ENCODE measurements at regions not wholly inside any gene's neighbourhood (a gene's known extent, or its start where the extent isn't known, plus 50 kb on each side); places are given as distances from the start of the nearest gene placed in this dataset.

GRCh38 chr10:64771253-64772050 is 1250.3 kb downstream of the REEP3 start (continued):
- TF ChIP-seq, protein P1, sequence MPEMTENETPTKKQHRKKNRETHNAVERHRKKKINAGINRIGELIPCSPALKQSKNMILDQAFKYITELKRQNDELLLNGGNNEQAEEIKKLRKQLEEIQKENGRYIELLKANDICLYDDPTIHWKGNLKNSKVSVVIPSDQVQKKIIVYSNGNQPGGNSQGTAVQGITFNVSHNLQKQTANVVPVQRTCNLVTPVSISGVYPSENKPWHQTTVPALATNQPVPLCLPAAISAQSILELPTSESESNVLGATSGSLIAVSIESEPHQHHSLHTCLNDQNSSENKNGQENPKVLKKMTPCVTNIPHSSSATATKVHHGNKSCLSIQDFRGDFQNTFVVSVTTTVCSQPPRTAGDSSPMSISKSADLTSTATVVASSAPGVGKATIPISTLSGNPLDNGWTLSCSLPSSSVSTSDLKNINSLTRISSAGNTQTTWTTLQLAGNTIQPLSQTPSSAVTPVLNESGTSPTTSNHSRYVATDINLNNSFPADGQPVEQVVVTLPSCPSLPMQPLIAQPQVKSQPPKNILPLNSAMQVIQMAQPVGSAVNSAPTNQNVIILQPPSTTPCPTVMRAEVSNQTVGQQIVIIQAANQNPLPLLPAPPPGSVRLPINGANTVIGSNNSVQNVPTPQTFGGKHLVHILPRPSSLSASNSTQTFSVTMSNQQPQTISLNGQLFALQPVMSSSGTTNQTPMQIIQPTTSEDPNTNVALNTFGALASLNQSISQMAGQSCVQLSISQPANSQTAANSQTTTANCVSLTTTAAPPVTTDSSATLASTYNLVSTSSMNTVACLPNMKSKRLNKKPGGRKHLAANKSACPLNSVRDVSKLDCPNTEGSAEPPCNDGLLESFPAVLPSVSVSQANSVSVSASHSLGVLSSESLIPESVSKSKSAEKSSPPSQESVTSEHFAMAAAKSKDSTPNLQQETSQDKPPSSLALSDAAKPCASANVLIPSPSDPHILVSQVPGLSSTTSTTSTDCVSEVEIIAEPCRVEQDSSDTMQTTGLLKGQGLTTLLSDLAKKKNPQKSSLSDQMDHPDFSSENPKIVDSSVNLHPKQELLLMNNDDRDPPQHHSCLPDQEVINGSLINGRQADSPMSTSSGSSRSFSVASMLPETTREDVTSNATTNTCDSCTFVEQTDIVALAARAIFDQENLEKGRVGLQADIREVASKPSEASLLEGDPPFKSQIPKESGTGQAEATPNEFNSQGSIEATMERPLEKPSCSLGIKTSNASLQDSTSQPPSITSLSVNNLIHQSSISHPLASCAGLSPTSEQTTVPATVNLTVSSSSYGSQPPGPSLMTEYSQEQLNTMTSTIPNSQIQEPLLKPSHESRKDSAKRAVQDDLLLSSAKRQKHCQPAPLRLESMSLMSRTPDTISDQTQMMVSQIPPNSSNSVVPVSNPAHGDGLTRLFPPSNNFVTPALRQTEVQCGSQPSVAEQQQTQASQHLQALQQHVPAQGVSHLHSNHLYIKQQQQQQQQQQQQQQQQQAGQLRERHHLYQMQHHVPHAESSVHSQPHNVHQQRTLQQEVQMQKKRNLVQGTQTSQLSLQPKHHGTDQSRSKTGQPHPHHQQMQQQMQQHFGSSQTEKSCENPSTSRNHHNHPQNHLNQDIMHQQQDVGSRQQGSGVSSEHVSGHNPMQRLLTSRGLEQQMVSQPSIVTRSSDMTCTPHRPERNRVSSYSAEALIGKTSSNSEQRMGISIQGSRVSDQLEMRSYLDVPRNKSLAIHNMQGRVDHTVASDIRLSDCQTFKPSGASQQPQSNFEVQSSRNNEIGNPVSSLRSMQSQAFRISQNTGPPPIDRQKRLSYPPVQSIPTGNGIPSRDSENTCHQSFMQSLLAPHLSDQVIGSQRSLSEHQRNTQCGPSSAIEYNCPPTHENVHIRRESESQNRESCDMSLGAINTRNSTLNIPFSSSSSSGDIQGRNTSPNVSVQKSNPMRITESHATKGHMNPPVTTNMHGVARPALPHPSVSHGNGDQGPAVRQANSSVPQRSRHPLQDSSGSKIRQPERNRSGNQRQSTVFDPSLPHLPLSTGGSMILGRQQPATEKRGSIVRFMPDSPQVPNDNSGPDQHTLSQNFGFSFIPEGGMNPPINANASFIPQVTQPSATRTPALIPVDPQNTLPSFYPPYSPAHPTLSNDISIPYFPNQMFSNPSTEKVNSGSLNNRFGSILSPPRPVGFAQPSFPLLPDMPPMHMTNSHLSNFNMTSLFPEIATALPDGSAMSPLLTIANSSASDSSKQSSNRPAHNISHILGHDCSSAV (CRISPR knock-in tag; IDR thresholded peaks at IDR 0.05; ENCODE audit: borderline replicate concordance): no peak
- TF ChIP-seq ATF7-NPFF (CRISPR knock-in tag; IDR thresholded peaks at IDR 0.05; ENCODE audit: low read depth): no peak
- TF ChIP-seq MED8 (CRISPR knock-in tag; IDR thresholded peaks at IDR 0.05; ENCODE audit: insufficient replicate concordance): no peak

- in situ Hi-C loops (cut with HindIII; ENCODE audit: extremely low pct_ligation_motif_present, low pct_unique_long_range_greater_than_20kb): no loop called here
- no peak overlapping the region for H3K4me3 ChIP-seq (replicated peaks in 1 of 3; ENCODE audit: insufficient read depth in 1 of 3, low read depth in 2 of 3, low read length in 3 of 3)
These were observed 1252.2 kb downstream of the REEP3 start for GRCh38 chr10:64773357-64773756.

More at GRCh38 chr10:64773357-64773756, 1252.2 kb downstream of the REEP3 start:
- Histone ChIP-seq H3K36me3 (replicated peaks in 1 of 2; ENCODE audit: control insufficient read depth in 1 of 2, insufficient read depth in 2 of 2, low read length in 2 of 2) (no peaks in the 10 kb centered on the region), H3K27me3 (ENCODE audit: control insufficient read depth in 1 of 2, insufficient read depth in 2 of 2, low read length in 2 of 2) (no peaks in the 10 kb centered on the region), H4K20me1 (ENCODE audit: insufficient read depth, low read length) (no peaks in the 10 kb centered on the region), H3K4me1 (ENCODE audit: insufficient read depth, low read length) (no peaks in the 10 kb centered on the region), H3K79me2 (ENCODE audit: insufficient read depth, low read length) (no peaks in the 10 kb centered on the region), H3K9ac (ENCODE audit: insufficient read depth, low read depth, low read length) (no peak overlapping the region), H2AFZ (ENCODE audit: low read length) (no peak overlapping the region), H3K27ac (ENCODE audit: extremely low read length, insufficient read depth, low read length) (no peak overlapping the region), H3K9me3 (ENCODE audit: low read length) (no peaks in the 10 kb centered on the region; the same call in 1 of the 2 replicates), H3K4me2 (ENCODE audit: low read depth, low read length) (no peak overlapping the region)
- ATAC-seq (no peak), DNase-seq (ENCODE audit: low spot score) (no peak), FAIRE-seq (no peak)
- 5% methylated on average over 1 of the region's 1 CpG for WGBS (ENCODE audit: low lambda C conversion rate)
- no TSS peak for BruUV-seq (replicated peaks)
- TF ChIP-seq, protein P2, sequence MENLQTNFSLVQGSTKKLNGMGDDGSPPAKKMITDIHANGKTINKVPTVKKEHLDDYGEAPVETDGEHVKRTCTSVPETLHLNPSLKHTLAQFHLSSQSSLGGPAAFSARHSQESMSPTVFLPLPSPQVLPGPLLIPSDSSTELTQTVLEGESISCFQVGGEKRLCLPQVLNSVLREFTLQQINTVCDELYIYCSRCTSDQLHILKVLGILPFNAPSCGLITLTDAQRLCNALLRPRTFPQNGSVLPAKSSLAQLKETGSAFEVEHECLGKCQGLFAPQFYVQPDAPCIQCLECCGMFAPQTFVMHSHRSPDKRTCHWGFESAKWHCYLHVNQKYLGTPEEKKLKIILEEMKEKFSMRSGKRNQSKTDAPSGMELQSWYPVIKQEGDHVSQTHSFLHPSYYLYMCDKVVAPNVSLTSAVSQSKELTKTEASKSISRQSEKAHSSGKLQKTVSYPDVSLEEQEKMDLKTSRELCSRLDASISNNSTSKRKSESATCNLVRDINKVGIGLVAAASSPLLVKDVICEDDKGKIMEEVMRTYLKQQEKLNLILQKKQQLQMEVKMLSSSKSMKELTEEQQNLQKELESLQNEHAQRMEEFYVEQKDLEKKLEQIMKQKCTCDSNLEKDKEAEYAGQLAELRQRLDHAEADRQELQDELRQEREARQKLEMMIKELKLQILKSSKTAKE (CRISPR knock-in tag; IDR thresholded peaks at IDR 0.05; ENCODE audit: borderline replicate concordance): no peak
- peak; percentile 36; the same call in 1 of the 2 replicates for TF ChIP-seq ATF7 (IDR thresholded peaks at IDR 0.05)
- TF ChIP-seq ATF7 (CRISPR knock-in tag; IDR thresholded peaks at IDR 0.05): no peak
- ChIA-PET POLR2A (no interaction called here), CTCF (ENCODE audit: low intra/inter-chr PET ratio, low total read pairs) (no interaction called here)
- intact Hi-C loops (cut with micrococcal nuclease; ENCODE audit: unreplicated experiment): no loop called here

All from HepG2 (cell line).